HEK293T (cell line): ENCODE measurements at regions not wholly inside any gene's neighbourhood (a gene's known extent, or its start where the extent isn't known, plus 50 kb on each side); places are given as distances from the start of the nearest gene placed in this dataset.

ENCODE experiments used
- ARNT ChIP-seq: fragments of 450-650 bp; IDR thresholded peaks from 2 replicates; pipeline ENCODE4 v1.6.1; 2017; ENCODE audit warnings: mild to moderate bottlenecking
- BHLHE40 ChIP-seq: fragments of 450-650 bp; IDR thresholded peaks from 2 replicates; pipeline ENCODE4 v1.6.1; 2016; ENCODE audit warnings: mild to moderate bottlenecking, moderate library complexity, borderline replicate concordance
- FOXA1 ChIP-seq: fragments of 450-650 bp; IDR thresholded peaks from 2 replicates; pipeline ENCODE4 v1.6.1; 2016; ENCODE audit warnings: mild to moderate bottlenecking
- FOXK2 ChIP-seq: fragments of 450-650 bp; IDR thresholded peaks from 2 replicates; pipeline ENCODE4 v1.6.1; 2016; ENCODE audit warnings: mild to moderate bottlenecking
- FOXM1 ChIP-seq: fragments of 450-650 bp; IDR thresholded peaks from 2 replicates; pipeline ENCODE4 v1.6.1; 2017; ENCODE audit warnings: mild to moderate bottlenecking, borderline replicate concordance
- HDGF ChIP-seq: fragments of 450-650 bp; IDR thresholded peaks from 2 replicates; pipeline ENCODE4 v1.6.1; 2017; ENCODE audit warnings: antibody characterized with exemption, borderline replicate concordance
- L3MBTL2 ChIP-seq: fragments of 450-650 bp; conservative IDR thresholded peaks from 2 replicates; pipeline ENCODE4 v1.6.1; 2016; ENCODE audit warnings: mild to moderate bottlenecking
- LEF1 ChIP-seq: fragments of 450-650 bp; IDR thresholded peaks from 2 replicates; pipeline ENCODE4 v1.6.1; 2017; ENCODE audit warnings: mild to moderate bottlenecking, borderline replicate concordance
- NFRKB ChIP-seq: fragments of 450-650 bp; IDR thresholded peaks from 2 replicates; pipeline ENCODE4 v1.6.1; 2016; ENCODE audit warnings: mild to moderate bottlenecking, moderate library complexity
- PKNOX1 ChIP-seq: fragments of 450-650 bp; IDR thresholded peaks from 2 replicates; pipeline ENCODE4 v1.6.1; 2016
- SP1 ChIP-seq: fragments of 450-650 bp; IDR thresholded peaks from 2 replicates; pipeline ENCODE4 v1.6.1; 2017
- SUZ12 ChIP-seq: fragments of 450-650 bp; IDR thresholded peaks from 2 replicates; pipeline ENCODE4 v1.6.1; 2016; ENCODE audit warnings: mild to moderate bottlenecking
- TARDBP ChIP-seq: fragments of 450-650 bp; IDR thresholded peaks from 2 replicates; pipeline ENCODE4 v1.6.1; 2016
- ZNF384 ChIP-seq: fragments of 450-650 bp; IDR thresholded peaks from 2 replicates; pipeline ENCODE4 v1.6.1; 2016

GRCh38 chr1:184170719-184171118 lies 119.2 kb downstream of the TSEN15 start:
- TF ChIP-seq PKNOX1 (no peak), HDGF (no peak), BHLHE40 (no peak), FOXM1 (no peak), FOXK2 (no peak), NFRKB (no peak), LEF1 (no peak), SUZ12 (no peak), FOXA1 (no peak), L3MBTL2 (no peak), SP1 (no peak), ARNT (no peak), ZNF384 (no peak), TARDBP (no peak)
